ENCODE measurements at regions not wholly inside any gene's neighbourhood (a gene's known extent, or its start where the extent isn't known, plus 50 kb on each side); places are given as distances from the start of the nearest gene placed in this dataset.
"Not testable (repeated sequence)": the region's sequence is repeated elsewhere in the genome, so short reads cannot be mapped to it uniquely, and the experiment has no call there.

GRCh38 chr18:39302481-39302880 is 1736.9 kb upstream of the CELF4 start:
- no peak for DNase-seq (ENCODE audit: low spot score)

DNA sequence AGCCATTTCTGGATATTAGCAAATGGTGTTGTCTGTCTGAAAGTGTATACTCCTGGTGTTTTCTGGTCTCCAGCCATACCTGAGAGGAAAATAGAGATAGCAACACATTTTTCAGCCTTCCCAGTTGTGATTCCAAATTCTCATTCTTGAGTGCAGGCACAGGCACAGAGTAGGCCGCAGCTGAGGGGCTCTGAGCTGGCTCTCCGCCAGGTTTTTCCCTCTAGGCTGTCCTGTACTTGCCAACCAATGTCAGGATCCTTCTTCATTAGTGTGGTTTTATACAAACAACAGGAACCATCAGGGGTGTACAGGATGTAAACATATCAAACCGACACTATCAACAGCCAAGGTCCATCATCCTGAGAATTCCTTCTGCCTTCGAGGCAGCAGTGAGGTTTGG is 1733.6 kb upstream of the CELF4 start:
- no peak for DNase-seq (ENCODE audit: low spot score)

GRCh38 chr18:39297225-39297624 is 1731.6 kb upstream of the CELF4 start:
- DNase-seq (ENCODE audit: low spot score): no peak

DNA sequence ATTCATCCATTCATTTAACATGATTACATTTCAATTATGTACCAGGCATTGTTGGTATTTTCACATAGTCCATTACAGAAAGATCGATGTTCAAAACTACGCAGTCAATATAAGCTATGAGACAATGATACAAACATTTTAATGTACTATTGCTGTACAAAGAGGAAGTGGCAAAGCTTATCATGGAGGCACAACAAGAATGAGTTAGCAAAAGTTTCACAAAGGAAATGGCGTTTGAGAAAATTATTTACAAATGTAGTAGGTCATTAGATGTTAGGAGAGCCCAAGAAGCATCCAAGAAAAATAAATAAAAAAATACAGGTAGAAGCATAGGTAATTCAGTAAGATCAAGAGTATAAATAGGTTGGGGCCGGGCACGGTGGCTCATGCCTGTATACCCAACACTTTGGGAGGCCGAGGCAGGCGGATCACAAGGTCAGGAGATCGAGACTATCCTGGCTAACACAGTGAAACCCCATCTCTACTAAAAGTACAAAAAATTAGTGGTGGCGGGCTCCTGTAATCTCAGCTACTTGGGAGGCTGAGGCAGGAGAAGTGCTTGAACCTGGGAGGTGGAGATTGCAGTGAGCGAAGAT is 1730.8 kb upstream of the CELF4 start:
- DNase-seq (ENCODE audit: low spot score): no peak

GRCh38 chr18:39276764-39277163 is 1711.2 kb upstream of the CELF4 start:
- no peak for DNase-seq (ENCODE audit: low spot score)

- no peak for DNase-seq (ENCODE audit: low spot score)
Observed at GRCh38 chr18:39274535-39274934, 1708.9 kb upstream of the CELF4 start.

DNA sequence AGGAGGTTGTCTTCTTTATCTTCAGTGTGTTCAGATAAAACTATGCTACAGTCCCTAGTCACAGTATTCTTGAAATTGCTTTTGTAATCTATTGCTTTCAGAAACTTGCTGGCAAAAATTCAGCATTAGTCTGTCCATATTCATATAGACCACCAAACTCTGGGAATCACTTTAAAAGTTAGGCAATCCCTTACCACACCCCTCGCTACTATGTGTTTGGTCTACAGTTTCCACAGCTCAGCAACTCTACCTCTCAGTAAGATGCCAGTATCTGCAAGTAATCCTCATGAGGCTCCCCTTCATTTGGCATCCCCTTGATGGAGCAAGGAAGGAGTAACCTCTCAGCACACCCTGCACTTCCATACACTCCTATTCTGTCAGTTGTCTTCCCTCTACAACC is 1706.6 kb upstream of the CELF4 start:
- no peak for DNase-seq (ENCODE audit: low spot score)

GRCh38 chr18:39271654-39272053 is 1706.1 kb upstream of the CELF4 start:
- DNase-seq (ENCODE audit: low spot score): no peak

DNA sequence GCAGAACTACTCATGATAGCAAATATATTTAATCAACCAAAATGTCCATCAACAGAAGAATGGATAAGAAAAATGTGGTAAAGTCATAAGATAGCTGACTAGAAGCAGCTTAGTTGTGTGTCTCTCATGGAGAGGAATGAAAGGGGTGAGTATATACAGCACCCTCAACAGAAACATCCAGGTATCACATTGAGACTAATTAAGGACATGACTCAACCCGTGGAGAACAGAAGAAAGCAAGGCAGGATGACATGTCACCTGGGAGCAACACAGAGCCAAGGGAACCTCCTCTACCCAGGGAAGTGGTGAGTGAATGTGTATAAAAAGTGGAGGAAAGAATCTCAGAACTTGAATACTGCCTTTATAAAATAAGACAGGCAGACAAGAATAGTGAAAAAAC is 1695.0 kb upstream of the CELF4 start:
- no peak for DNase-seq (ENCODE audit: low spot score)

GRCh38 chr18:39259736-39260135 is 1694.1 kb upstream of the CELF4 start:
- DNase-seq (ENCODE audit: low spot score): no peak

GRCh38 chr18:39244242-39244641 is 1678.6 kb upstream of the CELF4 start:
- DNase-seq (ENCODE audit: low spot score): no peak

DNA sequence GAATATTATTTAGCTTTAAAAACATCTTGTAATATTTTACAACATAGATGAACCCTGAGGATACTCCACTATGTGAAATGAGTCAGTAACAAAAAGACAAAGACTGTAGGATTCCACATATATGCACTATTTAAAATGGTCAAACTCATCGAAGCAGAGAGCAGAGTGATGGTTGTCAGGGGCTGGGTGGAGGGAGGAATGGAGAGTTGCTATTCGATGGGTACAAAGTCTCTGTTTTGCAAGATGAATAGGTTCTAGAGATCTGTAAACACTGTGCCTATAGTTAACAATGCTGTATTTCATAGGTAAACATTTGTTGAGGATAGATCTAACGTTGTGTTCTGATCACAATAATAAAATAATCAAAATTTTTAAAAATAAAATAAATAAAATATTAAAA is 1675.9 kb upstream of the CELF4 start:
- no peak for DNase-seq (ENCODE audit: low spot score)

DNA sequence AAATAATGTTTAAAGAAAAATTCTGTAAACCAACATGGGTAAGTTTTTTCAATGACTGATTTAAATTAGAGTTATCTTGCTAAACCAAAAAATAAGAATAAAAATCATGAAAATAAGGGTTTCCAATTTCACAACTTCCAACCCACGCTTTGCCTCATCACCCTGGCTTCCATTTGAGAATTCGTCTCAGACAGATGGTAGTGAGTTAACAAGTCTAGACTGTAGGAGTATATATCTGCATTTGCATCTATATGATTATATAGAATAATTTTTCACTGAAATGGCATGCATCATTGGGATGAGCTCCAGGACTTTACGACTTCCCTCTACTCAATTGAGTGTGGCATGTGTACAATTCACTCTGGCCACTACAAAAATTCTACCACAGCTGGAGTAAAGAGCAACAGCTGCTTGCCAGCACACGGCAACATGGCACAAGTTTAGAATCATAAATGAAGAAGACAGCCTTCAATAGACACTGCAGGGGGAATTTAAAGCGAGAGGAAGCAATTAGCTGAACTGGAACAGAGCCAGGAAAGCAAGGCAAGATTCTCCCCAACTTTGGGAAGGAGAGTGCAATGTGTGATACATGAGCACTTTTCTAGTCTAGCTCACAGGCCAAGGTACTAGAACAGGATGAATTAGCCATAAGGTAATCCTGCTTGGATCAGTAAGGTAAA is 1673.5 kb upstream of the CELF4 start:
- DNase-seq (ENCODE audit: low spot score): no peak

DNA sequence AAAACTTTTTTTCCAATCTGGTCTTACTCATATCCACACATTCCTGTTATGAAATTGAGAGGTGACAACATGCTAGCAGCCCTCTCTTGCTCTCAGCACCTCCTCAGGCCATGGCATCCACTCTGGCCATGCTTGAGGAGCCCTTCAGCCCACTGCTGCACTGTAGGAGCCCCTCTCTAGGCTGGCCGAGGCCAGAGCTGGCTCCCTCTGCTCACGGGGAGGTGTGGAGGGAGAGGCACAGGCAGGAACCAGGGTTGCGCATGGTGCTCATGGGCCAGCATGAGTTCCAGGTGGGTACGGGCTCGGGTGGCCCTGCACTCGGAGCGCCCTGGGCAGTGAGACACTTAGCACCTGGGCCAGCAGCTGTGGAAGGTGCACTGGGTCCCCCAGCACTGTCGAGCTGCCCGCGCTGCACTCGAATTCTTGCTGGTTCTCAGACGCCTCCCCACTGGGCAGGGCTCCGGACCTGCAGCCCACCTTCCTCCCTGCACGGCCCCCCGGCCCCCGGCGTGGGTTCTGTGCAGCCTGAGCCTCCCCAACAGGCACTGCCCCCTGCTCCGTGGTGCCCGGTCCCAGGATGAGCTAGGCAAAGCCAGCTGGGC is 1669.6 kb upstream of the CELF4 start:
- DNase-seq (ENCODE audit: low spot score): no peak

- no peak for DNase-seq (ENCODE audit: low spot score)
Observed at GRCh38 chr18:39232937-39233336, 1667.3 kb upstream of the CELF4 start.

GRCh38 chr18:39232490-39232889 is 1666.9 kb upstream of the CELF4 start:
- DNase-seq (ENCODE audit: low spot score): no peak

DNA sequence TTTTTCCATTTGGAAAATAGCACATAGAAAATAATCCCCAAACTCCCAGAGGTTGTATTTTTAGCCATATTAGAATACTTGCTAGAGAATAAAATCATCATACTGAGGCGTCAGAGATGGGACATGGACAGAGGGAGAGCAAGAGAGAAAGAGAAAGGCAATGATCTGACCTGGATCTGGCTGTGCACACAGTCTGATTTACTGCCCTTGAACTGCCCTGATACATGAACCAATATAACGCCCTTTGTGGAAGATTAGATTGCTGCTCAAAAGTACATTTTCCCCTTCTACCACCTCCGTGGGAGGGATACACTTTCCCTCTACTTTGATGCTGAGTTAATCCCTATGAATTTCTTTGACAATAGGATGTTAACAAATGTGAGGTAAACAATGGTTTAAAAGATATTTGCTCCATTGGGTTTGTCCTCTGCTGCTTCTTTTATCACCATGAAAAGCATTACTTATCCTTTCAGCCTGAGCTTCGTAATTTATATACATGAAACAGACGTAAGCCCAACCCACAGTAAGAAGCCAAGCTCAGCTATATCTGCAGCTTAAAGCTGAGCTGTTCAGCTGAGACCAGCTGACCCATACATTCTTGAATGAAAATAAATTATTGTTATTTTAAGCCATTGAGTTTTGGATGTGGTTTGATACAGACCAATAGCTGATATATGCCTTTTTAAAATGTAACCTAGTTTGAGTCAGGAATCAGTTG is 1664.6 kb upstream of the CELF4 start:
- DNase-seq (ENCODE audit: low spot score): no peak

GRCh38 chr18:39227769-39228168 is 1662.2 kb upstream of the CELF4 start:
- not testable (repeated sequence) for DNase-seq (ENCODE audit: low spot score)

- DNase-seq (ENCODE audit: low spot score): no peak
Observed at GRCh38 chr18:39225373-39225772, 1659.8 kb upstream of the CELF4 start.

GRCh38 chr18:39223283-39223682 is 1657.7 kb upstream of the CELF4 start:
- DNase-seq (ENCODE audit: low spot score): no peak

DNA sequence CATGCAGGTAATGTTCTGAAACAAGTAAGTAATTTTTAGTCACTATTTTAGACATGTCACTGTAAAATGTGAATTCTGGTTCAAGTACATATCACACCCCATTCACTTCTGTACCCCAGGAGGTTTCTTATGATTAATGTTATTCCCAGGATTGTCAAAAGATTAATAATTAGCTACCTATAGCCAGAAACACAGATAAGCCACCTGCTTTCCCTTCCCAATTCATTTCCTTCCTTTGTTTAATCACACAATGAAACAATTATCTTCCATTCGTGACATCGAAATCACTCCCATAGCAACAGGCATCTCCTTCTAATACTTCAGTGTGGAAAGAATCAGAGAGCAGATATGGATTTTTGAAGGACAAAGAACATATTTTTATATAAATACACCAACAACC is 1650.3 kb upstream of the CELF4 start:
- no peak for DNase-seq (ENCODE audit: low spot score)

- no peak for DNase-seq (ENCODE audit: low spot score)
Observed at GRCh38 chr18:39211461-39211860, 1645.9 kb upstream of the CELF4 start.

- no peak for DNase-seq (ENCODE audit: low spot score)
Observed at GRCh38 chr18:39209173-39209572, 1643.6 kb upstream of the CELF4 start.

Measured in germinal center (tissue), 1 donor.